Activated T-helper 2 cell treated with anti-CD3 and anti-CD28 coated beads, Interferon-gamma antibody, Interleukin-2, Interleukin-4, amounts not matched to agents 10 μg/mL and 5 μg/mL and 100 μg/mL, durations not matched to agents 14 hours and 24 hours and 36 hours (primary cell): ENCODE measurements at regions not wholly inside any gene's neighbourhood (a gene's known extent, or its start where the extent isn't known, plus 50 kb on each side); places are given as distances from the start of the nearest gene placed in this dataset.

Experiments
- DNase-seq: peaks from one replicate; pipeline ENCODE4 v3.0.0; 2021; ENCODE audit warnings: low spot score
- H3K27ac Mint-ChIP-seq: one replicate; pipeline ENCODE4 v1.8.0; 2021; ENCODE audit warnings: mixed read lengths
- H3K27me3 Mint-ChIP-seq: one replicate; pipeline ENCODE4 v1.8.0; 2021; ENCODE audit warnings: low read depth, mixed read lengths
- H3K36me3 Mint-ChIP-seq: one replicate; pipeline ENCODE4 v1.8.0; 2021; ENCODE audit warnings: low read depth, mixed read lengths
- H3K4me1 Mint-ChIP-seq: one replicate; pipeline ENCODE4 v1.8.0; 2021; ENCODE audit warnings: low read depth, mixed read lengths
- H3K4me3 Mint-ChIP-seq: one replicate; pipeline ENCODE4 v1.8.0; 2021; ENCODE audit warnings: low read depth, mild to moderate bottlenecking, moderate library complexity, mixed read lengths
- H3K9me3 Mint-ChIP-seq: one replicate; pipeline ENCODE4 v1.8.0; 2021; ENCODE audit warnings: mixed read lengths
- intact Hi-C: fragments of 100-400 bp; cut with micrococcal nuclease; formaldehyde crosslinking; loops from one replicate; pipeline ENCODE4 v1.15.1; 2023

DNA sequence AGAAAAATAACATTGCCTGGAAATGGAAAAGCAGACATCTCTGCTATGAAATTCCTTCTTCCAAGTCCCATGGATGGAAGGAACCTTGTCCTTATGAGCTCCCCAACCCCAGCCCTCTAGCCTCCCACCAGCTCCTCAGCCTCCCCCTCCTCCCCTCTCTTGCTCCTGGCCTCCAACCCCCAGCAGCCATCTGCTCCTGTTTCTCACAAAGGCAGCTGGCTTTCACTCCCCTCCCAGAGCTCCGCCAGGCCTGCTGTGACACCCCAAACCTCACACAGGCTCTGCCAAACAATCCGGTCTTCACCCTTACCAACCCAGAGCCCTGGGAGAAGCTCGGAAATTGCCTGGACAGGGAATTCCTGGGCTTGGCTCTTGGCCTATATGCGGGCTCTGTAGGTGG is 69.2 kb downstream of the KLHDC7A start:
- H3K27ac Mint-ChIP-seq = no peak overlapping the region
- no peak overlapping the region for H3K4me3 Mint-ChIP-seq
- H3K4me1 Mint-ChIP-seq = no peaks in the 10 kb centered on the region
- H3K36me3 Mint-ChIP-seq = no peaks in the 10 kb centered on the region
- intact Hi-C loops = no loop called here
- DNase-seq = no peak
- no peaks in the 10 kb centered on the region for H3K9me3 Mint-ChIP-seq
- H3K27me3 Mint-ChIP-seq = peaks cover 4% of the 10 kb centered on the region

DNA sequence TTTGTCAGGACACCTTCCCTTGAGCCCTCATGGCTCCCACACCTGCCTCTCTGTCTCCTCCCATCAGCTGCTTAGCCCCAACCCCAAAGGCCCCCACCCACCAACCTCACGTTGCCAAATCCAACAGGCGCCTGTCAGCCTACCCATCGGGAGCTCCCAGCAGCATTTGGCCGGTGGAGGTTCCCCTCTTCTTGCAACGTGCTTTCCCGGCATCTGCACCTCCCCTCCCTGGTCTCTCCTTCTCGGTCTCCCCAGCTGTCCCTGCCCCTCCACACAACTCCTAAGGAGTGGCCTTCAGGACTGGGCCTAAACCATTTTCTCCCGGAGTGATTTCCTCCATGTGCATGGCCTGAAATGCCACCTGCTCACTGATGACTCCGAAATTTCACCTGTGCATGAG is 71.9 kb downstream of the KLHDC7A start:
- no peaks in the 10 kb centered on the region for H3K36me3 Mint-ChIP-seq
- no peak for DNase-seq
- H3K27me3 Mint-ChIP-seq = peaks cover 8% of the 10 kb centered on the region
- intact Hi-C loops = no loop called here
- no peaks in the 10 kb centered on the region for H3K9me3 Mint-ChIP-seq
- no peak overlapping the region for H3K4me3 Mint-ChIP-seq
- no peak overlapping the region for H3K27ac Mint-ChIP-seq
- no peaks in the 10 kb centered on the region for H3K4me1 Mint-ChIP-seq

DNA sequence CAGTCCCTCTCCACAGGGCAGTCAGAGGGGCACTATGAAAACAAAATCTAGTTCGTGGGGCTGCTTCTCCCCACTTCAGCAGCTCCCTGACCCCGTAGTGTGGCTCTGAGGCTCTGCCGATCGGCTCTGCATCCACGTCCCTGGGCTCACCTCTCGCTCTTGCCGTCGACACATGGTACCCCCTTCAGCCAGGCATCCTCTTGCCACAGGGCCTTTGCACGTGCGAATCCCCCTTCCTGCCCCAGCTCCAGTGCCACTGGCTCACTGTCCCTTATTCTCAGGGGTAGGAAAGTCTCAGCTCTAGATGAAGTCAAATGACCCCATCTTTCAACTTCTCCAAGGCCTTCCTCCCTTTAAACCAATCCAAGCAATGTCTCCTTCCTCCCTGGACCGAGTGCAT is 72.7 kb downstream of the KLHDC7A start:
- Mint-ChIP-seq H3K27me3 (peaks cover 15% of the 10 kb centered on the region), H3K4me1 (no peaks in the 10 kb centered on the region), H3K4me3 (no peak overlapping the region), H3K9me3 (no peaks in the 10 kb centered on the region), H3K27ac (no peak overlapping the region), H3K36me3 (no peaks in the 10 kb centered on the region)
- intact Hi-C loops = no loop called here
- no peak for DNase-seq

DNA sequence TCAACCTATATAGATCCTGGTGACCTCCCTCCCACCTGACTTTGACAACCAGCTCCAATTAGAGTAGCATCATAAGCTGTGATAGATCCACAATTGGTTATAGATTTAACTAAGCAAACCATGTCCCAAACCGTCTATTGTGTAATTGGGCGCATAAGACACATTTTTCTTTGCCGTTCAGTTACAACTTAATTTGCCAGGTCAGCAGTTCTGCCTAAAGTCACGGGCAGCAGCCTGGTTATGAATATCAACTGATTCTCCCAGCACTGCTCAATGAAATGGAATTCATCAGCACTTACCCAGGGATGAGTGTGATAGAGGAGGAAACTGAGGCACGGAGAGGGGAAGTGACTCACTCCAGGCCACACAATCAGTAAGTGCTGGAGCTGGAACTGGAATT is 73.4 kb downstream of the KLHDC7A start:
- Mint-ChIP-seq H3K4me1 (no peaks in the 10 kb centered on the region), H3K36me3 (no peaks in the 10 kb centered on the region), H3K4me3 (no peak overlapping the region), H3K9me3 (no peaks in the 10 kb centered on the region), H3K27me3 (peaks cover 18% of the 10 kb centered on the region), H3K27ac (no peak overlapping the region)
- DNase-seq = no peak
- intact Hi-C loops = no loop called here

DNA sequence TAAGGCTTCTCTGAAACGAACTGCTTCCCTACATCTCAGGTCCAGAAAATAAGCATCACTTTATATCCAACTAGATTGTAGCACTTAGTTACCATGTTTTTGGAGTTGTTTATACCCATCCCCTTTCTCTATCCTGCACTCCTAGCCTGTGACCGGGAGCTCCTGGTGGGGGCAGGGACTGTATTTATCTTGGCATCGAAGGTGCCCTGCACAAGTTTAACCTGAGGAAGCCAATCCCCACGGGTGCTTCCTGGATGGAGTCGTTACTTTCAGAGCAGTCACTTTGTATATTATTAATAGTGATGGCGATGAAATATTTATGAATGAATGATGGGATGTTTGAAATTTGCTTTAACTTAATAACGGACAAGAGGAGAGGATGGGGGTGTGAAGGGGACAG is 73.9 kb downstream of the KLHDC7A start:
- Mint-ChIP-seq H3K4me1 (no peaks in the 10 kb centered on the region), H3K9me3 (no peaks in the 10 kb centered on the region), H3K27me3 (peaks cover 21% of the 10 kb centered on the region), H3K27ac (no peak overlapping the region), H3K36me3 (no peaks in the 10 kb centered on the region), H3K4me3 (no peak overlapping the region)
- no peak for DNase-seq
- intact Hi-C loops = no loop called here

DNA sequence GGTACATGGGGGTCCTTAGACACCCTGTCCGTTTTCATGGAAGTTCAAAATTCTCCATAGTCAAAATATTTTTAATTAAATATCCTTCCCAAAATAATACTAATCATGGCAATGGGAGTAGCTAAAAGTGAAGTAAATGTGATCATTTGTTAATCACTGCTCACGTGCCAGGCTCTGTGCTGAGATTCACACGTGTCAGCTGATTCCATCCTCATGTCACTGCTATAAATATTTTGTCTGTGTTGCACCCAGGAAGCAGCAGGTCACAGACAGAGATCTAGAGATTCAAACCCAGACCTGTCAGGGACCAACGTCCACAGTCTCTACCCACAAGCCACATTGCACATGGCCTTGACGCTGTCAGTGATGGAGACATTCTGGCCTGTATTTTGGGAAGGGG is 74.3 kb downstream of the KLHDC7A start:
- Mint-ChIP-seq H3K27me3 (peaks cover 22% of the 10 kb centered on the region), H3K4me1 (no peaks in the 10 kb centered on the region), H3K36me3 (no peaks in the 10 kb centered on the region), H3K4me3 (no peak overlapping the region), H3K9me3 (no peaks in the 10 kb centered on the region), H3K27ac (no peak overlapping the region)
- intact Hi-C loops = no loop called here
- no peak for DNase-seq

DNA sequence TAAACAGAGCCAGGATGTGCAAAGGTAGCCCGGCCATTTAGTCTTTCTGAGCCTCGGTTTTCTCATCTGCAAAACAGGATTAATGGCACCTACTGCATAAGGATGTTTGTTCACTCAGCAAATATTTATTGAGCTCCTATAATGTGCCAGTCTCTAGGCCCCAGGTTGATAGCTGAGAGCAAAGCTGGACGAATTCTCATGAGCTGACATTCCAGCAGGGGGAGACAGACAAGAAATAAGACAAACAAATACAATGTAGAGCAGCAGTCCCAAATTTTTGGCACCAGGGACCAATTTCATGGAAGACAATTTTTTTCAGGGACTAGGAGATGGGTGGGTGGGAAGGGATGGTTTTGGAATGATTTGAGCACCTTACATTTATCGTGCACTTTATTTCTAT is 74.3 kb upstream of the PAX7 start:
- intact Hi-C loops = no loop called here
- no peak for DNase-seq
- H3K27ac Mint-ChIP-seq = no peak overlapping the region
- H3K4me3 Mint-ChIP-seq = no peak overlapping the region
- no peaks in the 10 kb centered on the region for H3K9me3 Mint-ChIP-seq
- H3K27me3 Mint-ChIP-seq = peaks cover 28% of the 10 kb centered on the region
- H3K36me3 Mint-ChIP-seq = no peaks in the 10 kb centered on the region
- H3K4me1 Mint-ChIP-seq = no peaks in the 10 kb centered on the region

DNA sequence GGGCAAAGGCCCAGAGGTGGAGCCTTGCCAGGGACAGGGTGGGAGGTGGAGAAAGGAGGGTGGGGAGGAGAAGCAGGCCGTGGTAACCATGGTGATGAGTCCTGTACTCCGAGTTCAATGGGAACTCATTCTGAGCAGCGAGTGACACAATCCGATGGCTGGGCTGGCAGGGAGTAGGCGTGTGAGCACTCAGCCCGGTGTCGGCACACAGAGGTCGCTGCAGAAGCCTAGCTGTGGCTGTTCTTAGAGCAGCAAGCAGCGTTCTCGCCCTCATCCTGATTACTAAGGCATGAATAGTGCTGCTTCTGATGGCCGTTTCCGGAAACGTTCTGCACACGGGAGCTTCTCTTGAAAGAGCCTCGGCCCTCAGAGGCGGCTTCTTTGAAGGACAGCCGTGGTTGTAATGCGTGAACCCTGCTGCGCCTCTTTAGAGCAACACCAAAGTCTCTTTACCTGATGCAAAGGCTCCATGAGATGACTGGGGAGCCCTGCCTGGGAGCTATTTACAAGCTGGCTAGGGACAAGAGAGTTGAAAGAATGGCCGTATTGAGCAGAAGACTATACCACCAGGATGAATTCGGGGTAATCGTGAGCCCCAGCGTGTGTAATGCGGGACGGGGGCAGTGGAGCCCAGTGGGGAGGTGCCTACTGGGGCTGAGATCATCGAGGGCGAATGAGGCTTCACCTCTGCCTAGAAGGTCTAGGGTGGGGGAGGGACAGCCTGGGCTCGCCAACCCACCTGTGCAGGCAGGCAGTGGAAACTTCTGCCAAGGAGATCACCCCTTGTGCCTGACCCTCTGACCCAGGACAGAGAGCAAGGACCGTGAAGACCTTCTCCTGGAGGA is 72.8 kb upstream of the PAX7 start:
- Mint-ChIP-seq H3K27me3 (peaks cover 28% of the 10 kb centered on the region), H3K4me1 (no peaks in the 10 kb centered on the region), H3K4me3 (no peak overlapping the region), H3K36me3 (no peaks in the 10 kb centered on the region), H3K9me3 (no peaks in the 10 kb centered on the region), H3K27ac (no peak overlapping the region)
- no peak for DNase-seq
- intact Hi-C loops = no loop called here

DNA sequence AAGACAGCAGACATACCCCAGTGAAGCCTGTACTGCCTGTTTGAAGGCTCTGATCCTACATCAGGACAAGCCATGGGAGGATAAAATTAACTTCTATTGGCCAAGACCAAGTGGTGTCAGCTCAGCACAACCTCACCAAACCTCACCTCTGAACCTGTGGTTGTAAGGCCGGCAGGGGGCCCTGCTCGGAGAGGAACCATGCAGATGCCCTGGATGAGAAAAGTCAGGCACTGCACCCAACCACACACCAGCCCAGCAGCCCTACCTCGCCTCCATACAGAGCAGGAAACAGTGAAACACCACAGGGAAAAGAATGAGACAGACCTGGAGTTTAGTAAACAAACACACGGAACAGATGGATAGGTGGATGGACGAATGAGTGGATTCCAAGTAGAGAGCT is 70.0 kb upstream of the PAX7 start:
- Mint-ChIP-seq H3K4me3 (no peak overlapping the region), H3K27me3 (peaks cover 31% of the 10 kb centered on the region), H3K27ac (no peak overlapping the region), H3K36me3 (no peaks in the 10 kb centered on the region), H3K9me3 (no peaks in the 10 kb centered on the region), H3K4me1 (no peaks in the 10 kb centered on the region)
- intact Hi-C loops = no loop called here
- DNase-seq = no peak

DNA sequence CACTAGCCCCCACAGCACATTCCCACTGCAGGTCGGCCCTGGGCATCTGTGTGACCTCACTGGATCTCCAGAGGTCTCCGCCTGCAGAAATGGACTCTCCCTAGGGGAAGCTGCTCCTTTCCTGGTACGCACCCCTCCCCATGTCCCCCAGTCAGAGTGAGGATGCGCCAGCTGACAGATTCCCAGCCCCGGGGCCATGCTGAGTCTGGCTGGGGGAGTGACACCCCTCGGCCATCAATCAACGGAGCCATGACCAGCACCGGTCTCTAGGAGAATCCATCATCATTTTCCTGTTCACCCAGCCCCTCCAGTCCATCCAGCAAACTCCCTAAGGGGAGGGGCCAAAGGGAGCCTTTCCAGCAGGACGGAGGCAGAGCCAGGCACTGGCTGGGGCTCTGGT is 68.7 kb upstream of the PAX7 start:
- Mint-ChIP-seq H3K36me3 (no peaks in the 10 kb centered on the region), H3K4me1 (no peaks in the 10 kb centered on the region), H3K4me3 (no peak overlapping the region), H3K27me3 (peaks cover 31% of the 10 kb centered on the region), H3K9me3 (no peaks in the 10 kb centered on the region), H3K27ac (no peak overlapping the region)
- DNase-seq = no peak
- intact Hi-C loops = no loop called here

DNA sequence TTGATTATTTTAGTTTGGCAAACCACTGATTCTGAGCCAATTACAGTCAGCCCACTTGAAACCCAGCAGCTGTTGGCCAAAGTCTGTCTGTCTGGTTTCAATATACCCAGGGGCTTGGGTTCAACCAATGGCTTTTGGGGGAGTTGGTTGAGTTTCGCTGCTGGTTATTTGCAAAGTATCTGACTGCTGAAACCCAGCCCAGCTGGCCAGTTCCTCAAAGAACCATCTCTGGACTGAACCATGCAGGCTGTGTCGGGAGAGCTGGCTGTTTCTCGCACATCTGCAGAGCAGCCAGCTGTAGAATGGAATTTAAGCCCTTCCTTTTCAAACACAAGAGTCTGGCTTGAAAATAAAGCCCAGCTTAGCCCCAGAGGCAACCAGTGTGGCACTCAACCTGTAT is 66.0 kb upstream of the PAX7 start:
- H3K4me1 Mint-ChIP-seq = no peaks in the 10 kb centered on the region
- no peak for DNase-seq
- no peaks in the 10 kb centered on the region for H3K36me3 Mint-ChIP-seq
- H3K27ac Mint-ChIP-seq = no peak overlapping the region
- peaks cover 13% of the 10 kb centered on the region for H3K27me3 Mint-ChIP-seq
- H3K9me3 Mint-ChIP-seq = no peaks in the 10 kb centered on the region
- intact Hi-C loops = no loop called here
- no peak overlapping the region for H3K4me3 Mint-ChIP-seq

DNA sequence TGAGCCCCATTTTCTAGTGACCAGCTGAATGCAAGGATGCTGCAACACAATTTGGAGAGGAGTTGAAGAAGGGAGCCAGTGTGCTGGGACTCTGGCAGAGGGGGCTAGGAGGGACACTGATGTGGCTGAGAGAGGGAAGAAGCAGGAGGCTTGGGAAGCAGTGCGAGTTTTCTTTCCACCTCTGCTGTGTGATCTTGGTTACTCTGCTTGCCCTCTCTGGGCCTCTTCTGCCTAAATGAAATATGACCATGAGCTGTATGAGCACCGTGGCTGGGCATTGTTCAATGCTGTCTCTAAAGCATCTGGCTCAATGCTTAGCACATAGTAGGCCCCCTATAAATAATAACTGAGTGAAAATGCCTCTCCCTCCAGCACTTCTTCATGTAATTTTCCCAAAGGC is 65.3 kb upstream of the PAX7 start:
- Mint-ChIP-seq H3K36me3 (no peaks in the 10 kb centered on the region), H3K9me3 (no peaks in the 10 kb centered on the region), H3K27ac (no peak overlapping the region), H3K4me1 (no peaks in the 10 kb centered on the region), H3K4me3 (no peak overlapping the region), H3K27me3 (peaks cover 13% of the 10 kb centered on the region)
- intact Hi-C loops = no loop called here
- DNase-seq = no peak

DNA sequence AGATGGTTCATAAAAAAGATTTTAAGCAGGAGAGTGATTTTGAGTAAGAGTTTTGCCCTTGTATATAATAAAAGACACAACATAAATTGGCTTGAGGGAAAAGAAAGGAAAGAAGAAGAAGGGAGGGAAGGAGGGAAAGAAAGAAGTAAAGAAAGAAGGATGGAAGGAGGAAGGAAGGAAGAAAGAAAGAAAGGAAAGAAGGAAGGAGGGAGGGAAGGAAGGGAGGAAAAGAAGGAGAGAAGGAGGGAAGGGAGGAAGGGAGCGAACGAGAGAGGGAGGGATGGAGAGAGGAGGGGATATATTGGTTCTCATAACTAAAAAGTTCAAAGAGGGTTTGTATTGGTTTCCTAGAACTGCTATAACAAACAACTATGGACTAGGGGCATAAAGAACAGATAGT is 62.2 kb upstream of the PAX7 start:
- DNase-seq = no peak
- no peaks in the 10 kb centered on the region for H3K4me1 Mint-ChIP-seq
- H3K4me3 Mint-ChIP-seq = no peak overlapping the region
- H3K27ac Mint-ChIP-seq = no peak overlapping the region
- intact Hi-C loops = no loop called here
- peaks cover 7% of the 10 kb centered on the region for H3K27me3 Mint-ChIP-seq
- no peaks in the 10 kb centered on the region for H3K9me3 Mint-ChIP-seq
- no peaks in the 10 kb centered on the region for H3K36me3 Mint-ChIP-seq

DNA sequence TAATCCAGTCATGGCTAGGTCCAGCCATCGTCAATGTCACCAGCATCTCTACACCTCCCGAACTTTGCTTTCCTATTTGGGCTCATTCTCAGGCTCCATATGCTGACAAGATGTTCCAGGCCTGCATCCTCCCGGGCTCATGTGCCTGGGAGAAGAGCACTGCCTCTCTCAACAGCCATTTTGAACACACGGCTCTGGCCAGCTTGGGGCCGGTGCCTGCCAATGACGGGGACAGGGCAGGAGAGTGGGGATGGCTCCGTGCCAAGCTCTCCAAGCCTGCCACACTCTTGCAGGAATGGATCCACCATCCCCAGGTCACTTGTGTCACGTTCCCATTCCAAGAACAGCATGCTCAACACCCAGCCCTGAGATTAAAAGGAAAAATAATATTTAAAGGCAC is 61.4 kb upstream of the PAX7 start:
- DNase-seq = no peak
- Mint-ChIP-seq H3K4me1 (no peaks in the 10 kb centered on the region), H3K27ac (no peak overlapping the region), H3K4me3 (no peak overlapping the region), H3K27me3 (peaks cover 4% of the 10 kb centered on the region), H3K9me3 (no peaks in the 10 kb centered on the region), H3K36me3 (no peaks in the 10 kb centered on the region)
- intact Hi-C loops = no loop called here
